ENCODE measurements at regions not wholly inside any gene's neighbourhood (a gene's known extent, or its start where the extent isn't known, plus 50 kb on each side); places are given as distances from the start of the nearest gene placed in this dataset.

DNA sequence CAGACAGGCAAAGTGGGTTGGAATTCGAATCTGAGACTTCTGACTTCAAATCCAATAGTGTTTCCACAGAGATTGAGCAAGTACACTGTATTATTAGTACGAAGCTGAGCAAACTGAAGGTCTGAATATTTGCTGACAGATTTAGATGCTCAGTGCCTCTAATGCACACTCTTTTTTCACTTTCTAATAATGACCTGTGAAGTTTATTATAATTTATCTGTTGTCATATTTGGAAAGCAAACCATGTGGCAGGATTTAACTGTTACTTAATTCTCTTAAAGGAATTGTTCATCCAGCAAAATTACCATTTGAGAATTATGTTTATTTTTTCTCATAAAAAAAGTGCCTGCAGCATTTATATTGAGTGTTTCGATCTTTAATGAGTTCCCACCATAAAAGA lies 277.3 kb downstream of the DMRT2 start:
- dilution Hi-C loops (cut with MboI; ENCODE audit: extremely low pct_ligation_motif_present, low sequenced_read_pairs) = no loop called here
- Histone ChIP-seq H3K4me3 (replicated peaks in 1 of 3; ENCODE audit: insufficient read depth in 1 of 3, low read depth in 1 of 3, low read length in 3 of 3) (no peak overlapping the region), H3K4me2 (ENCODE audit: insufficient read depth, low read length) (no peak overlapping the region), H3K36me3 (ENCODE audit: control insufficient read depth in 2 of 2, extremely low read depth in 1 of 2, insufficient read depth in 2 of 2, low read length in 2 of 2) (no peaks in the 10 kb centered on the region), H3K9me3 (replicated peaks; ENCODE audit: control insufficient read depth, insufficient read depth, low read length) (peaks cover 8% of the 10 kb centered on the region), H3K27me3 (ENCODE audit: control insufficient read depth in 2 of 2, insufficient read depth in 2 of 2, low read length in 2 of 2) (no peaks in the 10 kb centered on the region), H3K9me1 (replicated peaks; ENCODE audit: control insufficient read depth, extremely low read depth, insufficient read depth, low read length) (no peaks in the 10 kb centered on the region), H4K20me1 (replicated peaks; ENCODE audit: control insufficient read depth, extremely low read depth, insufficient read depth, low read length) (no peaks in the 10 kb centered on the region), H3K4me1 (ENCODE audit: control insufficient read depth, extremely low read depth, insufficient read depth, low read length) (no peaks in the 10 kb centered on the region), H3K27ac (ENCODE audit: insufficient read depth, low read depth, low read length) (no peak overlapping the region), H2AFZ (ENCODE audit: low read depth, low read length) (no peak overlapping the region), H3K9ac (replicated peaks; ENCODE audit: extremely low read depth, insufficient read depth, low read length) (no peak overlapping the region), H3K79me2 (ENCODE audit: control insufficient read depth, insufficient read depth, low read length) (no peaks in the 10 kb centered on the region)
- ChIA-PET POLR2A (no interaction called here), CTCF (no interaction called here)
- TF ChIP-seq FOS (IDR thresholded peaks at IDR 0.05; ENCODE audit: borderline replicate concordance, insufficient read depth, low read length) = no peak
- no peak for TF ChIP-seq EZH2 (IDR thresholded peaks at IDR 0.05; ENCODE audit: borderline replicate concordance, low read depth, low read length, severe bottlenecking)
- no peak for TF ChIP-seq MYC (IDR thresholded peaks at IDR 0.05; ENCODE audit: low read depth, low read length)
- FAIRE-seq (no peak), DNase-seq (ENCODE audit: low read depth, low spot score) (no peak)
- intact Hi-C loops (cut with micrococcal nuclease) = no loop called here
- BruUV-seq (replicated peaks) = no TSS peak

DNA sequence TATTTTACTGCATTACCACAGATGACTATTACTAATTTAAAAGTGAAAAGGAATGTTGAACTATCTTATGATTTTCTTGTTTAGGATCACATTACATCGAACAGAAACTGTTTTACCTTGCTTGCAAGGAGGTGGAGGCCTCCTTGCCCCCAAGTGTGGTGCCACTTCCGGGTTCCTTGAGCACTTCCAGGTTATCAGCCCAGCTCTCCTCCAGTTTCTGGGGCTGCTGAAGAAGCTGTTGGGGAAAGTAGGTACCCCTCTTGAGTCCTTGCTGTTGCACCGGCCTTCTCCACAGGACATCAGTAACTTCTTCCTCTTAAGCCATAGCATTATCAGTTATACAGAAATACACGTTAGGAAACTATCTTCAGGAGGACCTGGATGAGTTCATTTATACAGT lies 278.2 kb downstream of the DMRT2 start:
- dilution Hi-C loops (cut with MboI; ENCODE audit: extremely low pct_ligation_motif_present, low sequenced_read_pairs) (no loop called here), intact Hi-C loops (cut with micrococcal nuclease) (no loop called here)
- H3K36me3 ChIP-seq (ENCODE audit: control insufficient read depth in 2 of 2, extremely low read depth in 1 of 2, insufficient read depth in 2 of 2, low read length in 2 of 2) = no peaks in the 10 kb centered on the region
- no peak overlapping the region for H3K4me2 ChIP-seq (ENCODE audit: insufficient read depth, low read length)
- CTCF ChIA-PET = no interaction called here
- no peak overlapping the region for H3K4me3 ChIP-seq (replicated peaks in 1 of 3; ENCODE audit: insufficient read depth in 1 of 3, low read depth in 1 of 3, low read length in 3 of 3)
- H3K9ac ChIP-seq (replicated peaks; ENCODE audit: extremely low read depth, insufficient read depth, low read length) = no peak overlapping the region
- no peaks in the 10 kb centered on the region for H3K4me1 ChIP-seq (ENCODE audit: control insufficient read depth, extremely low read depth, insufficient read depth, low read length)
- DNase-seq (ENCODE audit: low read depth, low spot score) (no peak), FAIRE-seq (no peak)
- TF ChIP-seq POLR2A (IDR thresholded peaks at IDR 0.05; ENCODE audit: low read depth, low read length) (no peak), POLR2AphosphoS5 (IDR thresholded peaks at IDR 0.05; ENCODE audit: insufficient read depth, low read depth, low read length) (no peak), FOS (IDR thresholded peaks at IDR 0.05; ENCODE audit: borderline replicate concordance, insufficient read depth, low read length) (no peak), EZH2 (IDR thresholded peaks at IDR 0.05; ENCODE audit: borderline replicate concordance, low read depth, low read length, severe bottlenecking) (no peak), MYC (IDR thresholded peaks at IDR 0.05; ENCODE audit: low read depth, low read length) (no peak)
- TF ChIP-seq, protein P1, sequence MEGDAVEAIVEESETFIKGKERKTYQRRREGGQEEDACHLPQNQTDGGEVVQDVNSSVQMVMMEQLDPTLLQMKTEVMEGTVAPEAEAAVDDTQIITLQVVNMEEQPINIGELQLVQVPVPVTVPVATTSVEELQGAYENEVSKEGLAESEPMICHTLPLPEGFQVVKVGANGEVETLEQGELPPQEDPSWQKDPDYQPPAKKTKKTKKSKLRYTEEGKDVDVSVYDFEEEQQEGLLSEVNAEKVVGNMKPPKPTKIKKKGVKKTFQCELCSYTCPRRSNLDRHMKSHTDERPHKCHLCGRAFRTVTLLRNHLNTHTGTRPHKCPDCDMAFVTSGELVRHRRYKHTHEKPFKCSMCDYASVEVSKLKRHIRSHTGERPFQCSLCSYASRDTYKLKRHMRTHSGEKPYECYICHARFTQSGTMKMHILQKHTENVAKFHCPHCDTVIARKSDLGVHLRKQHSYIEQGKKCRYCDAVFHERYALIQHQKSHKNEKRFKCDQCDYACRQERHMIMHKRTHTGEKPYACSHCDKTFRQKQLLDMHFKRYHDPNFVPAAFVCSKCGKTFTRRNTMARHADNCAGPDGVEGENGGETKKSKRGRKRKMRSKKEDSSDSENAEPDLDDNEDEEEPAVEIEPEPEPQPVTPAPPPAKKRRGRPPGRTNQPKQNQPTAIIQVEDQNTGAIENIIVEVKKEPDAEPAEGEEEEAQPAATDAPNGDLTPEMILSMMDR (IDR thresholded peaks at IDR 0.05; ENCODE audit: extremely low read depth in 1 of 2, insufficient read depth in 1 of 2, low read depth in 1 of 2, low read length in 2 of 2) = no peak
- TF ChIP-seq, protein P2, sequence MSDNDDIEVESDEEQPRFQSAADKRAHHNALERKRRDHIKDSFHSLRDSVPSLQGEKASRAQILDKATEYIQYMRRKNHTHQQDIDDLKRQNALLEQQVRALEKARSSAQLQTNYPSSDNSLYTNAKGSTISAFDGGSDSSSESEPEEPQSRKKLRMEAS (IDR thresholded peaks at IDR 0.05; ENCODE audit: insufficient read depth, insufficient read length) = no peak
- no peak overlapping the region for H2AFZ ChIP-seq (ENCODE audit: low read depth, low read length)
- POLR2A ChIA-PET = no interaction called here
- no TSS peak for BruUV-seq (replicated peaks)
- H3K27ac ChIP-seq (ENCODE audit: insufficient read depth, low read depth, low read length) = no peak overlapping the region
- H3K9me3 ChIP-seq (replicated peaks; ENCODE audit: control insufficient read depth, insufficient read depth, low read length) = peaks cover 9% of the 10 kb centered on the region
- H3K9me1 ChIP-seq (replicated peaks; ENCODE audit: control insufficient read depth, extremely low read depth, insufficient read depth, low read length) = no peaks in the 10 kb centered on the region
- H3K27me3 ChIP-seq (ENCODE audit: control insufficient read depth in 2 of 2, insufficient read depth in 2 of 2, low read length in 2 of 2) = no peaks in the 10 kb centered on the region
- H4K20me1 ChIP-seq (replicated peaks; ENCODE audit: control insufficient read depth, extremely low read depth, insufficient read depth, low read length) = no peaks in the 10 kb centered on the region
- no peaks in the 10 kb centered on the region for H3K79me2 ChIP-seq (ENCODE audit: control insufficient read depth, insufficient read depth, low read length)

Data from endothelial cell of umbilical vein (primary cell).